ENCODE measurements at regions not wholly inside any gene's neighbourhood (a gene's known extent, or its start where the extent isn't known, plus 50 kb on each side); places are given as distances from the start of the nearest gene placed in this dataset.

DNA sequence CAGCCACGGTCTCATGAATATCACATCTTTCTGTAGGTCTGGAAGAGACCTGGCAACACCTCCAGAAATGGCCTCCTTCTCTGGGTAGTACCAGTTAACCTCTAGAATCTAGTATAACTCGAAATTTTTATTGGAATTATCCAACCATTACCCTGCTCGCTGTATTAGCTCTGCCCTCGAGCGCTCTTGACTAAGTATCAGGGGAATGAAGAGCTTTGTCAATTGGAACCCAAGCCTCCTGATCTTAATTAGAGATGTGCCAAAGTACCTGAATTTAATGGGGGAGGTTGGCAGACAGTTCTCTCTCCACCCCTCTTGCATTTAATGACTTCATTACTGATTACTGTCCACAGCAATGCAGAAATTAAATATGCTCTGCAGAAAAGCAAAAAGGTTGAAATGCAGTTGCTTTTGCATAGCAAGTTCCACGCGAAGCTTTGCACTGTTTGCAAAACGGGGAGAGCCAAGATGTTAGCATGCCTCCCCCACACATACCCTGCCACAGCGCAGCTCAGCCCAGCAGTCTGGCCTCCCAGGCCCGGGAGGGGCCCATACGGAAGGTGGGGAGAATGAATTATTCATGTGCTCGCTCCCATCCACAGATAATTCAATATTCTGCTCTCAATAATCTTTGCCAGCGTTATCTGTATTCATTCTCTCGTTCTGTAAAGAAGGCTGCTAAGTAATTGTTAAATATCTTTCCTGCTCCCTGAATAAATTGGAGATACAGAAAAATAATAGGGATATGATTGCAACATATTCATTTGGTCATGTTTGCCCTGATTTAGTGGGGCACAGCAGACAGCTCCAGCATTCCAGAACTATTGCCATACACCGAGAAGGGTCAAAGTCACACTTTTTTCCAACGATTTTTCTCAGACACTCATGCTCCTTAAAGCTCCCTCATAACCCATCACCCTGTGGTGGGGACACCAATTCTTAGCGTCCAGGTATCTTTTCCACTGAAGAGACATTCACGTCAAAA, 305.8 kb downstream of the CDH26 start:
- TF ChIP-seq, protein P1, sequence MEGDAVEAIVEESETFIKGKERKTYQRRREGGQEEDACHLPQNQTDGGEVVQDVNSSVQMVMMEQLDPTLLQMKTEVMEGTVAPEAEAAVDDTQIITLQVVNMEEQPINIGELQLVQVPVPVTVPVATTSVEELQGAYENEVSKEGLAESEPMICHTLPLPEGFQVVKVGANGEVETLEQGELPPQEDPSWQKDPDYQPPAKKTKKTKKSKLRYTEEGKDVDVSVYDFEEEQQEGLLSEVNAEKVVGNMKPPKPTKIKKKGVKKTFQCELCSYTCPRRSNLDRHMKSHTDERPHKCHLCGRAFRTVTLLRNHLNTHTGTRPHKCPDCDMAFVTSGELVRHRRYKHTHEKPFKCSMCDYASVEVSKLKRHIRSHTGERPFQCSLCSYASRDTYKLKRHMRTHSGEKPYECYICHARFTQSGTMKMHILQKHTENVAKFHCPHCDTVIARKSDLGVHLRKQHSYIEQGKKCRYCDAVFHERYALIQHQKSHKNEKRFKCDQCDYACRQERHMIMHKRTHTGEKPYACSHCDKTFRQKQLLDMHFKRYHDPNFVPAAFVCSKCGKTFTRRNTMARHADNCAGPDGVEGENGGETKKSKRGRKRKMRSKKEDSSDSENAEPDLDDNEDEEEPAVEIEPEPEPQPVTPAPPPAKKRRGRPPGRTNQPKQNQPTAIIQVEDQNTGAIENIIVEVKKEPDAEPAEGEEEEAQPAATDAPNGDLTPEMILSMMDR (conservative IDR thresholded peaks at IDR 0.05; ENCODE audit: low read length): no peak
- no peak for TF ChIP-seq EZH2phosphoT487 (IDR thresholded peaks at IDR 0.05; ENCODE audit: borderline replicate concordance, low read depth, low read length)

Data from OCI-LY7 (cell line).